SK-N-SH (cell line): ENCODE measurements at regions not wholly inside any gene's neighbourhood (a gene's known extent, or its start where the extent isn't known, plus 50 kb on each side); places are given as distances from the start of the nearest gene placed in this dataset.

ENCODE experiments used
- EZH2phosphoT487 ChIP-seq: fragments of 200-600 bp; sonication (generic); IDR thresholded peaks from 2 replicates; pipeline ENCODE4 v1.6.1; 2017; ENCODE audit warnings: low read depth, mixed run types, mild to moderate bottlenecking, antibody characterized with exemption, moderate library complexity, borderline replicate concordance
- MXI1 ChIP-seq: IDR thresholded peaks from 2 replicates; pipeline ENCODE4 v1.6.1; 2012; ENCODE audit warnings: mild to moderate bottlenecking, low read depth, low read length, improper control_type of control experiment
- RAD21 ChIP-seq: IDR thresholded peaks from 2 replicates; pipeline ENCODE4 v1.6.1; 2012; ENCODE audit warnings: mild to moderate bottlenecking, low read length
- REST ChIP-seq: IDR thresholded peaks from 2 replicates; pipeline ENCODE4 v1.6.1; 2012; ENCODE audit warnings: mild to moderate bottlenecking, low read depth, low read length, moderate library complexity
- RFX5 ChIP-seq: IDR thresholded peaks from 2 replicates; pipeline ENCODE4 v1.6.1; 2012; ENCODE audit warnings: mild to moderate bottlenecking, improper control_type of control experiment, low read length
- TAF1 ChIP-seq: IDR thresholded peaks from 2 replicates; pipeline ENCODE4 v1.6.1; 2012; ENCODE audit warnings: low read depth, mild to moderate bottlenecking, low read length, moderate library complexity, borderline replicate concordance
- ZBTB33 ChIP-seq: IDR thresholded peaks from 2 replicates; pipeline ENCODE4 v1.4.0; 2012; ENCODE audit warnings: low read depth, borderline replicate concordance
- TF ChIP-seq, protein P1 (sequence below): fragments of 150-350 bp; IDR thresholded peaks from 2 replicates; pipeline ENCODE4 v1.6.1; 2017; ENCODE audit warnings: antibody characterized with exemption, low read length, low read depth, borderline replicate concordance
- TF ChIP-seq, protein P2 (sequence below): fragments of 200-600 bp; sonication (generic); IDR thresholded peaks from 2 replicates; pipeline ENCODE4 v1.6.1; 2017; ENCODE audit warnings: antibody characterized with exemption, mild to moderate bottlenecking, moderate library complexity
- TF ChIP-seq, protein P3 (sequence below): IDR thresholded peaks from 2 replicates; pipeline ENCODE4 v1.4.0; 2012; ENCODE audit warnings: low read depth, borderline replicate concordance

DNA sequence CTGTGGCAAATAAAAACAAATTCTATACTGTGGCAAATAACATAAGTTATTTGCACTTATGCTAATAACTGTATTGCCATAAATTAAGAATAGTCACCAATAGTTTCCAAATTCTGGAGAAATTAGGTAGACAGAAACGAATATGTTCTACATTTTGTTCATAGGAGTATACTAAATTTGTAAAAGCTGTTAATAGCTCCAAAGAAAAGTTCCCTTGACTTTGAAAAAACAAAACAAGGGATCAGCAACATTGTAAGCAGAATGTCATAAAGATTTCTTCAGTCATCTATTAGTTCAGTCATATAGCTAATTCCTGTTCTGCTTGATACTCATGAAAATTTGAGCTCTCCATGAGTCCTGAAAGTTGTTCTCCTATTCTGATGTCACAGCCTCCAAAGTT lies 1472.8 kb downstream of the C4orf33 start:
- no peak for TF ChIP-seq ZBTB33
- no peak for TF ChIP-seq MXI1
- TF ChIP-seq, protein P1, sequence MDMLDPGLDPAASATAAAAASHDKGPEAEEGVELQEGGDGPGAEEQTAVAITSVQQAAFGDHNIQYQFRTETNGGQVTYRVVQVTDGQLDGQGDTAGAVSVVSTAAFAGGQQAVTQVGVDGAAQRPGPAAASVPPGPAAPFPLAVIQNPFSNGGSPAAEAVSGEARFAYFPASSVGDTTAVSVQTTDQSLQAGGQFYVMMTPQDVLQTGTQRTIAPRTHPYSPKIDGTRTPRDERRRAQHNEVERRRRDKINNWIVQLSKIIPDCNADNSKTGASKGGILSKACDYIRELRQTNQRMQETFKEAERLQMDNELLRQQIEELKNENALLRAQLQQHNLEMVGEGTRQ: no peak
- TF ChIP-seq, protein P2, sequence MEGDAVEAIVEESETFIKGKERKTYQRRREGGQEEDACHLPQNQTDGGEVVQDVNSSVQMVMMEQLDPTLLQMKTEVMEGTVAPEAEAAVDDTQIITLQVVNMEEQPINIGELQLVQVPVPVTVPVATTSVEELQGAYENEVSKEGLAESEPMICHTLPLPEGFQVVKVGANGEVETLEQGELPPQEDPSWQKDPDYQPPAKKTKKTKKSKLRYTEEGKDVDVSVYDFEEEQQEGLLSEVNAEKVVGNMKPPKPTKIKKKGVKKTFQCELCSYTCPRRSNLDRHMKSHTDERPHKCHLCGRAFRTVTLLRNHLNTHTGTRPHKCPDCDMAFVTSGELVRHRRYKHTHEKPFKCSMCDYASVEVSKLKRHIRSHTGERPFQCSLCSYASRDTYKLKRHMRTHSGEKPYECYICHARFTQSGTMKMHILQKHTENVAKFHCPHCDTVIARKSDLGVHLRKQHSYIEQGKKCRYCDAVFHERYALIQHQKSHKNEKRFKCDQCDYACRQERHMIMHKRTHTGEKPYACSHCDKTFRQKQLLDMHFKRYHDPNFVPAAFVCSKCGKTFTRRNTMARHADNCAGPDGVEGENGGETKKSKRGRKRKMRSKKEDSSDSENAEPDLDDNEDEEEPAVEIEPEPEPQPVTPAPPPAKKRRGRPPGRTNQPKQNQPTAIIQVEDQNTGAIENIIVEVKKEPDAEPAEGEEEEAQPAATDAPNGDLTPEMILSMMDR: no peak
- no peak for TF ChIP-seq EZH2phosphoT487
- no peak for TF ChIP-seq RFX5
- TF ChIP-seq RAD21: no peak
- TF ChIP-seq, protein P3, sequence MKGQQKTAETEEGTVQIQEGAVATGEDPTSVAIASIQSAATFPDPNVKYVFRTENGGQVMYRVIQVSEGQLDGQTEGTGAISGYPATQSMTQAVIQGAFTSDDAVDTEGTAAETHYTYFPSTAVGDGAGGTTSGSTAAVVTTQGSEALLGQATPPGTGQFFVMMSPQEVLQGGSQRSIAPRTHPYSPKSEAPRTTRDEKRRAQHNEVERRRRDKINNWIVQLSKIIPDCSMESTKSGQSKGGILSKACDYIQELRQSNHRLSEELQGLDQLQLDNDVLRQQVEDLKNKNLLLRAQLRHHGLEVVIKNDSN: no peak
- TF ChIP-seq TAF1: no peak
- no peak for TF ChIP-seq REST
